HG03066 (cell line): ENCODE measurements at regions not wholly inside any gene's neighbourhood (a gene's known extent, or its start where the extent isn't known, plus 50 kb on each side); places are given as distances from the start of the nearest gene placed in this dataset.
A peak's percentile ranks its signal among the peaks of the same experiment; 100 is the strongest.

Experiments used
- ATAC-seq: cut with Tn5 transposase; IDR thresholded peaks from one replicate; pipeline ENCODE4 v1.9.1; 2021; ENCODE audit warnings: low read depth; ENCODE audit not compliant: unreplicated experiment

- ATAC-seq: no peak
These were observed 83.1 kb upstream of the S1PR1 start for GRCh38 chr1:101153692-101154091.

- no peak for ATAC-seq
These were observed 84.2 kb upstream of the S1PR1 start for GRCh38 chr1:101152633-101153032.

DNA sequence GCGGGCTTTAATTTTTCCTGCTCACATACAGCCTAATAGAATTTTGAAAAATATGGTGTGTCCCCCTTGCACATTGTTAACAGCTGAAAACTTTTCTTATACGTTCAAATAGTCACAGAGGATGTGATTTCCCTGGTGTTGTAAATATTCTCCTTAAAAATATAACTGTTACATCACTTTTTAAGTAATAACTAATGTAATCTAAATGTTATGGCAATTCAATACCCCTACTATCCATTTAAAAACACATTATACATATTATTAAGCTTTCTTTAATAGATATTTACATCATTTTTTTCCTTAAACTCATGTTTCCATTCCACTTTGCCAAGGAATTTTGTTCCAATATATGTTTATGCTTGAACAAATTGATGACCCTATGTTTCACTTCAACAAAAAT lies 85.5 kb upstream of the S1PR1 start:
- no peak for ATAC-seq

- no peak for ATAC-seq
These were observed 86.1 kb upstream of the S1PR1 start for GRCh38 chr1:101150670-101151069.

DNA sequence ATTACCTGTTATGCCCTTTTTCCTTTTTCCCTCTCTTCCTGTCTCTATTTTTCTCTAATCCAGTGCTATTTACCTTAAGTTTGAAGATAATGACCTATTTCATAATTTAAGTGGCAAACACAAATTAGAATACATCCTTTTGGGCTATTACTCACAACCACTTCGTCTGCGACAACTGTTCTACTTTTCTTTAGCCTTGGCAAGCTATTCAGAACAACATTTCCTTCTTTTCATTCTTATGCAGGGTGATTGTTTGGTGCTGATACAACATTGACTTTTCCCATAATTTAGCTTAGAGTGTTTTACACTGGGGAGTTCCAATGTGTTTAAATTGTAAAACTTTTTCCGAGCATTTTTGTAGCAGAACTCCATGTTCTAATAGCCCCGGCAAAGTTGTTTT lies 86.6 kb upstream of the S1PR1 start:
- ATAC-seq: no peak

- no peak for ATAC-seq
These were observed 87.8 kb upstream of the S1PR1 start for GRCh38 chr1:101148980-101149379.

DNA sequence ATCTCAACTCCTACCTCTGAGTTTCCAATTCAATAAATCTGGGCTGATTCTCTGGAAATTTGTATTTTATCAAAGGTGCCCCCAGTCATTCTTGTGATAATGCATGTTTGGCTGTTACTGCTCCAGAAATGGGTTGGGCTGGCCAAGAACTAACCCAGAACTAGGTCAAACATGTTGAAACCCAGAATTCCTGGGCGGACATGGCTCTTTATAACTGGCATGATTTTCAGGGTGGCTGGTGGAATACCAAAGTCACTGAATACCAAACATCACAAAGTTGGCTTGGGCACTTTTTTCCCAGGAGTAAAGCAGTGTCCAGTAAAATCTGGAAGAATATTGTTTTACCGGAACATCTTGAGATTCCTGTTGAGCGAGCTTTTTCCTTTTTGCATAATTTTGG lies 89.4 kb upstream of the S1PR1 start:
- ATAC-seq: no peak

DNA sequence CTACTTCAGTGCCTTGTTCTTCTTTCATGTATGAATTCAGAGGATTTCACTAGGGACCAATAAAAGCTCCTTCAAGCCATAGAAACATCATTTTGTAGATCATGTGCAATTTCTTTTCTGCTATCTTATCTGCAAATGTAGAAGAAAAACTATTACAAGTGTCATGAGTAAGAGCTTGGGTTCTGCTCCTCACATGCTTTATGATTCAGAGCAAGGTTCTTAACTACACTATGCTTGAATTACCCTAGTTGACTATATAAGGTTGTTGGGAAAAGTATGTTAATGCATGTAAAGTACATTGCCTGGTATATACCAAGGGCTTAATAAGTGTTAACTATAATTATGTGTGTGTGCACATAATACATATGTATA lies 91.4 kb upstream of the S1PR1 start:
- ATAC-seq: no peak

DNA sequence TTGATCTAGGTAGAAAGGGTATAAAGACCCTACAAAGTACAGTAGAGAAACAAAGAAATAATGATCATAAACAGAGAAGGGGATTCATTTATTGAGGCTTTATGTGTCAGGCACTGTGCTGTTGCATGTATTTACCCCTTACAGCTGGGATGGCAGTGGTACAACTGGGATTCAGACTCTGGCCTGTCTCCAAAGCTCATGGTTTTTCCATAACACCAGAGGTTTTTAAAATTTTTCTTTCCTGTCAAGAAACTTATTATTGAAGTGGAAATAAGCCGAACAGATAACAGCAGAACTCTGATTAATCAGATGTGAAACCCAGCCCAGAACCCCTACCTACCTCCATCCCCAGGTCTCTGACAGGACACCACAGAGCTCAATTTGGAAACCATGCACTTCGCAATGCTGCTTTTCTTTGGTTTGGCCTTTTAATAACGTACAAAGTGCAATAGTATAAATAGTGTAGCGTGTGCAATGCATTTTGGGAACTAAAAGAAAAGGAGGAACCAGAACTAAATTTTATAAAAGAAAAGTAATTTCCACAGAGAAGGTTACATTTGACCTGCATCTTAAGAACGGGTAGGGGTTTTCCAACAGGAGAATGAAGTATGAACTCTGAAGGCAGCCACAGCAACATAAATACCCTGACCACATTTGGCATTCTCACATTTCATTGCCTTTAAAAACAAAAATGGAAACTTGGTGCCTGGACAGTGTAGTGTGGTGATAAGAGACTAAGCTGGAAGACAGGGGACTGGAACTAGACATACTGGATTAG lies 92.0 kb upstream of the S1PR1 start:
- no peak for ATAC-seq

- ATAC-seq: no peak
These were observed 94.6 kb upstream of the S1PR1 start for GRCh38 chr1:101142244-101142643.

DNA sequence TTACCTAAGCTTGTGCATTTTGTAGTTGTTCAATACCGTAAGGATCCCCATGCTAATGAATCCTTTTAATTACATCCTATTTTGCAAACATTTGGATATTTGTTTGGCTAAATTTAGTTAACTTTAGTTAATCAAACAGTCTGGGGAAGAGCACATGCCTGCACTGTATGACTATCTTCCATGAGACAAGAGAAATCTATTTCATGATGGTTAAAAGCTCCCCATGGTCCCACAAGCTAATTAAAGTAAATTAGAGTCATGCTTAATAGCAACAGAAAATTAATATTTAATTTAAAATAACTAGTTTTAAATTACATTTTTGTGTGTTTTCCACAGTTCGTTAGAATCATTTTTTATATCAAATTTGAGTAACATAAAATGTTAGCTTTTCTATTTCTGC lies 95.4 kb upstream of the S1PR1 start:
- no peak for ATAC-seq

GRCh38 chr1:101139821-101140718 lies 96.7 kb upstream of the S1PR1 start:
- no peak for ATAC-seq

GRCh38 chr1:101139130-101139529 lies 97.7 kb upstream of the S1PR1 start:
- ATAC-seq: no peak

DNA sequence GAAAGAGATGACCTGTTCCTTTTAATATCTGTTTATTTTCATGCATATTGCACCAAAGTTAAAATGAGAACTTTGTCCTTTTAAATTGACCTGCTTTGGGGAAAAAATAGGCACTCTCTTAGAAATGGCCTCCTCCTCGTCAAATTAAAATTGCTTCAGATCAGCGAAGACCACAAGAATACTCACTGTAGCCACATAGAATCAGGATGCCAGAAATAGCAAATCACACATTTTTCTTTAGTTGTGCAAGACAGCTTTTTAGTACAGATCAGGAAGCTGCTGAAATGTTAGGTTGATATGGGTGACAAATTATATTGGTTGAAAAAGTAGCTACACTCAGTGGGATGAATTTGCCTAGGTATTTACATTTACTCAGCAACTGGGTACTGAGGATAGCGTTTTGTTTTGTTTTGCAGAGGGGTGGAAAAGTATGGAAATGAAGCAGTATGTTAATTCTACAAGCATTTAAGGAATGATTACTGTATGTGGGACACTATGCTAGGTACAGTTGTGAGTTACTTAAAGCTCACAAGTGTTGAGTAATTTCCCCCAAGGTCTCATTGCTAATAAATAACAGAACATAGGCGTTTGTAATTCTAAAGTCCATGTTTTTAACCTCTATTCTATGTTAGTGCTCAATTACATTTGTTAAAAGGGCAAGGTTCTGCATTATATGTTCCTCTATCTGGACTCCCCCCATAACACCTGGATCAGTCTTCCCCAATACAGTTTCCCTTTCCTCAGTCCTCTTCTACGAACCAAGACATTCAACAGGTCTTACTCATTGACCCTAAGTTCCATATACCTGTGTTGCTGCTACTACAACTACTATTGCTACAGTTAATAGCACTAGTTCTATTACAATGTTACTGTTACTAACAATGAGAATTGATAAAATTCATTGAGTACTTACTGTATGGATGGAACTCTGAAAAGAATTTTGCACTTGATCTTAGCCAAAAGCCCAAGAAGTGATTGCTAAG lies 99.4 kb upstream of the S1PR1 start:
- ATAC-seq: no peak

DNA sequence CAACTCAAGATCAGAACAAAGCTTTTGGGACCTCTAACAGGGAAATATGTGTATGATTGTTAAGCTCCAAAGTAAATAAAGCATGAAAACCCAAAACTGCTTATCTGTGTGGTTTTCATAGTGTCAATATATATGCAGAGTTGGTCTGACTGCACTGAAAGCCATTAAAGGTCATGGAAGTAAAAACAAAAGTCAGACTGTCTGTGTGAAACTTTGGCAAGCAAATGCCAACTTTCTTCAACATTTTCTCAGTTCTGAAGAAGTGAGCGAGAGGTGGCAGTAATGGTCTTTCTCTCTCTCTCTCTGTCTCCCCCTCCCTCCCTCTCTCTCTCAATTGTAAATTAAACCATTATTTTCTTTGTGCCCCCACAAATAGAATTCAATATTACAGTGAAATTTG lies 100.1 kb upstream of the S1PR1 start:
- peak; percentile 71 for ATAC-seq

GRCh38 chr1:101136271-101136670 lies 100.5 kb upstream of the S1PR1 start:
- ATAC-seq: no peak

GRCh38 chr1:101135526-101135925 lies 101.3 kb upstream of the S1PR1 start:
- no peak for ATAC-seq

DNA sequence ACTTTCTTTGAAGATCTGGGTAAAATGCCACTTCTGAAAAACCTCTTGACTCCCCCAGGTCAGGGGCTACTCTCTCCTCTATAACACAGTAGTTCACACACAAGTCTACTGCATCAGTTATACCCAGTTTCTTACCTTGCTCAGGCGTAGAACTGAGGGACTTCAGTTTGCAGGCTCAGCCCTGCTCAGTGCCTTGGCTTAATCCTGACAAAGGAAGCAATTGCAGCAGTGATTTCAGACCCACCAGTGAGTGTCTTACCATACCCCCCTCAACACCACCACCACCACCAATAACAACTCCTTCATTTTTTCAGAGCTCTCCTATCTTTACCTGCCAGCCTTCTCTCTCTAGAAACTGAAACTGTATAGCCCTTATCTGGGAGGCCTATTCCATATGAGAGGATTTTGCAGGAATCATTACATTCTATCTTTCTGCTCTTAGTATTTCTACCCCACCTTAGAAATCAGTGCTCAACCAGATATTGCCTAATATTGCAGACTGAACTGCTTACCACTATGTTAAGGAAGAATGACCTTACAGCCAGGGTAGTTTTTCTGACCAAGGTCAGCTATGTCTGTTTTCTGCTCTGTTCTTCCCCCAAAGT lies 105.5 kb upstream of the S1PR1 start:
- ATAC-seq: no peak

- ATAC-seq: no peak
These were observed 105.1 kb upstream of the DPH5 start for GRCh38 chr1:101130673-101131072.

DNA sequence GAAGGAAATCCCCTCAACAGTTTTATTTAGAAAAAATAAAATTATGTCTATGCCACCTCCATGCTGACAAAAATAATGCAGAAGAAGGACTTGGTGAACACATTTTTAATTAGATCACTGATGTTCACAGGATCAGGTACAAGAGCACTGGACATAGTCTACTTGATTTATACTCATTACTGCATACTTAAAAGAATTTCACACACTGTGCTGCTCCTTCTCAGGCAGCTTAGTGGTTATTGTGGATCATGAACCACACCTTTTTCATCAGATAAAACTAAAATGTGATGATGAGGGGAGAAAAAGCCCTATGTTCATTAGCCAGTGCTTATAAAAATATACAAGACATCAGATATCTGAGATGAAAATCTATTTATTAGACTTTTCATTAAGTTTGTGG lies 103.3 kb upstream of the DPH5 start:
- no peak for ATAC-seq
